Kidney capillary endothelial cell (primary cell): ENCODE measurements at regions not wholly inside any gene's neighbourhood (a gene's known extent, or its start where the extent isn't known, plus 50 kb on each side); places are given as distances from the start of the nearest gene placed in this dataset.
A peak's percentile ranks its signal among the peaks of the same experiment; 100 is the strongest.

Source experiments
- DNase-seq: peaks from one replicate; pipeline ENCODE4 v3.0.0-alpha.2; 2018; ENCODE audit warnings: low spot score

DNA sequence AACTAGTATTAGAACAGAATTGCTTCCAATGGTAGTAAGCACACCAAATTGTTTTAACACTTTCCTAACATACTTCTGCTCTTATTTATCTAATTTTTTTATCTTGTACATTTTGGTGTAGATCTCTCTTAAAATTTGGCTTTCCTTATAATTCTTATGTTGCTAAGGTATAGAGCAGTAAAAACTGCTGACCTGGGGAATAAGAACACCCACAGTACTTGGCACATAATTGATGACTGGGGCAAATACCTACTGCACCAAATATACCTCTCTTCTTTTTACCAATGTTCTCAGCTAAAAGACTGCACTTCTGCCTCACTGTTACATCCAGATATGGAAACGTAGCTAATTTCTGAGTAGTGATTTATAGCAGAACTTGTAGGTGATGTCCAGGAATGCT, 642.2 kb downstream of the LIG4 start:
- no peak for DNase-seq

DNA sequence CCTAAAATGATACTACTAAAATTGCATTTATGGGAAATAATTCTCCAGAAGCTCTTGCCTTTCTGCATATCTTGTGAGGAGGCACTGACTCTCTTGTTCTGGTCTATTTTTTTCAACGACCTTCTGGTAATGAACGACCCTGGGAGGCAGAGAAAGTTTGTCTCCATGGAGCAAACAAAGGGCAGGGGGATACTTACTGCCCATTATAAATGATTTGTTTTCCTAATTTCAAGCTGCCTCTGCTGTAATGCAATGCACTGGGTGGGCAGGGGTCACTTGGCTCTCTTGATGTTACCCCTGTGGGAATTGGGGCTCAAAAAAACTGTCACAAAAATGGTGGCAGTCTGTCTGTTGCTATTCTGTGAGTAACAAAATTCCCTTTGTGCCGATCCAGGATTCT, 643.2 kb downstream of the LIG4 start:
- DNase-seq, result no peak

DNA sequence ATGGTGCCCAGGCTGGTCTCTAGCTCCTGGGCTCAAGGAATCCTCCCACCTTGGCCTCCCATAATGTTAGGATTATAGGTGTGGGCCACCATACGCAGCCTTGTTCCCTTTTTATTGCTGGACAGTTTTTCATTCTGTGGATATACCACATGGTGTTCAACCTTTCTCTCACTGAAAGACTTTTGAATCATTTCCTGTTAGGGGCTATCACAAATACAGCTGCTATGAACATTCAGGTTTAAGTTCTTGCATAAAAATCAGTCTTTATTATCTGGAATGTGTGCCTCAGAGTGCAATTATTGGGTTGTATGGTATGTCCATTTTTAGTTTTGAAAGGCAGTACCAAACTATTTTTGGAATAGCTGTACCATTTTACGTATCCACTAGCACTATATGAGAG, 647.2 kb downstream of the LIG4 start:
- DNase-seq, result no peak

DNA sequence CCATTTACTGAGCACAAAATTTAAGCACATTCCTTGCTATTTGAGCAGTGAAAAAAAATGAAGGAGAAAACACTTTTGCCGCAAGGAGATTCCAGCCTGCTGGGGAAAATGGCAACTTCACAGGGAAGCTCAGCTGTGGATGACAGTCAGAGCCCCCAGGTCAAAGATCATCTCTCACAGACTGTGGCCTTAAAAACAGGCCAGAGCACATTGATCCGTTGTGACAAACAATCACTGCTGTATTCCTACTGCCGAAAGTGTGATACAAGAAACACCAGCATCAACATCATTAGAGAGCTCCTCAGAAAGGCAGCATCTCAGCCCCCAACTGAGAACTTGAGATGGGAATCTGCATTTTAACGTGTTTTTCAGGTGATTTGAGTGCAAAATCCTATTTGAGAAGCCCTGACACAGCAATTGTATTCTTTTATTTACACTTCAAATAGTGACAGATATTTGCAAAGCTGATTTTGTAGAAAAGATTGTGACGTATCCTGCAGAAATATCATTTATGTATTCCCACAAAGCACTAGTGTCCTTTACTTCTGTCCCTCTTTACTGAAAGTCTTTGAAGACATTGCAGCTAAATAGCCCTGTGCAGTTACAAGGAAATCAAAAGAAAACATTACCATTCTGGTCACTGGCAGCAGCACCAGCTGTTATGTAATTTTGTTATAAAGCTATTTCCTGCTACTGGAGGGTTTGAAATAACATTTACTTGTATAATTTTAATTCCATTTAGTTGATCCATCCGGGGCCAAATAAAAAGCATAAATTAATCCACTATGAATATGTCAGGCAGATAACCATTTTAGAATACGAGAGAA, 652.0 kb downstream of the LIG4 start:
- no peak for DNase-seq

DNA sequence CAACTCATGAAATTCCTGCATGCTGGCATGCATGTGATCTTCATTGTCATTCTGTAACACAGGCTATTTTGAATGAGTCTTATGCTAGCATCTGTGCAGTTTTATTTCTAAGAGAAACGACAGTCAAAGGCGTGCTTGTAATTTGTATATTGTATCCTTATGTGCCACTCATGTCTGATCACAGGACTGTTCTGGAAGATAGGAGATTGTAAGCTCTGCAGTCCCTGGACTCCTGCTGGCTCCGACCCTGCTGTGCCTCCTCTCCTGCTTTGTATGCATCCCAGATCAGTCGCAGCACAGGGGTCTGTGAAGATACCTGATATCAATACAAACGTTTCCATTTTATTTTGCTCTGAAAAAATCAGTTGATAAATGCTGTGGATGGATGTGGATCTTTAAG, 653.1 kb downstream of the LIG4 start:
- DNase-seq, result no peak

DNA sequence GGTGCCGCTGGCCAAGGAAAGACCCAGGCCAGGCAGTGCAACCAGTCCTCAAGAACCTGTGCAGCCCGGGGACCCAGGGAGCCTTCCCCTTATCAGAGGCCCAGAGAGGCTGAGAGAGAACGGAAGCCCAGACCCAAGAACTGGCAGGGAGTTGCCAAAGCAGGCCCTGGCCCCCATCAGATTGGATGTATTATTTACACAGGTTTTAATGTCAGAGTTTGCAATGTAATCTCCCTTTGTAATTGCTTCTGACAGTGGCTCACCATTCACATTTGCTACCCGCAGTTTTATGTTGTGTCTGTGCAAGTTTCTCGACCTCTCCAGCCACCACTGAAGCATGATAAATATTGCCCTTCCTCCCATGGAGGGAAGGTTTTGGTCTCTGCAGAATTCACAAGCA, 660.9 kb downstream of the LIG4 start:
- DNase-seq, result no peak

DNA sequence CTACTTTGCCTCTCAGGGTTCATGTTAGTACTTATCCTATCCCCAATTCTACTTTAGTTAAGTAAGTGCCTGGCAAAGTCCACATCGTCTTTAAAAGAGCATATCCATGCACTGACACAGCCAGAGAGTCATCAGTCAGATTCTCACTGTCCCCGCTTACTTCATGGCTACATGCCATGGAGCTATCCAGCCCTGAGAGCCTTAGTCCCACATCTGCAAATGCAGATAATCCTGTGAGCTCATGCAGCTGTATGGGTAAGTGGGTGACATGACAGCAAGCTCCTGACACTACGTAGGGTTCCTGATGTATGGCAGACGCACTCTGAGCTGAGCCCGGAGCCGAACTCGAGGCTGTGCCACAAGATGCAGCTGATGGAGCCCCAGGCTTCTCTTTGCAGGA, 661.5 kb downstream of the LIG4 start:
- DNase-seq, result no peak

DNA sequence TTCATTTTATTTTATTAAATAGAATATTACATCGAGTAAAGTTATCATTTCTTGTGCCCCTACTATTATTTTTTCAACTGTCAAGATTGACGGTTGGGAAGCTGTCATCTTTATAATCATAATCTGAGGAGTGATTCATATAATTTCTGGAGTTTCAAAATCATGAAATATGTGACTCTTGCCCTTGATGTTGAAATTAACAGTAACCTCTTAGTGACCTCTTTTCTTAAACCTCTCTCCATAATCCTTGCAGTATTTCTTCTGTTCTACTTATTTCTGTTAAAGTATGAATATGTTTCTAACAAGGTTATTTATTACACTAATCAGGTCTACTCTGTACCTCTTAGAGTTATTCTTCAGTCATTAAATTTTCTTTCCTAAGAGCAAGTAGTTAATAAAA, 663.8 kb downstream of the LIG4 start:
- no peak for DNase-seq

DNA sequence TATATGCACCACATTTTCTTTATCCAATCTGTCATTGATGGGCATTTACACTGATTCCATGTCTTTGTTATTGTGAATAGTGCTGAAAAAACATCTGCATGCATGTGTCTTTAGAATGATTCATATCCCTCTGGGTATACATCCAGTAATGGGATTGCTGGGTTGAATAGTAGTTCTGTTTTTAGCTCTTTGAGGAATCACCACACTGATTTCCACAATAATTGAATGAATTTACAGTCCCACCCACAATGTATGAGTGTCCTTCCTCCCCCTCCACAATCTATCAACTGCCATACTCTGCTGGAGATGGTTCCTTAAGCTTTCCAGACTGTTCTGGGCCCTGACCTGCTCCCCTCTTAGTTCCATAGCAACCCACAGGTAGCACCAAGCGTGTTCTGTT, 667.0 kb downstream of the LIG4 start:
- peak; percentile 50 for DNase-seq

DNA sequence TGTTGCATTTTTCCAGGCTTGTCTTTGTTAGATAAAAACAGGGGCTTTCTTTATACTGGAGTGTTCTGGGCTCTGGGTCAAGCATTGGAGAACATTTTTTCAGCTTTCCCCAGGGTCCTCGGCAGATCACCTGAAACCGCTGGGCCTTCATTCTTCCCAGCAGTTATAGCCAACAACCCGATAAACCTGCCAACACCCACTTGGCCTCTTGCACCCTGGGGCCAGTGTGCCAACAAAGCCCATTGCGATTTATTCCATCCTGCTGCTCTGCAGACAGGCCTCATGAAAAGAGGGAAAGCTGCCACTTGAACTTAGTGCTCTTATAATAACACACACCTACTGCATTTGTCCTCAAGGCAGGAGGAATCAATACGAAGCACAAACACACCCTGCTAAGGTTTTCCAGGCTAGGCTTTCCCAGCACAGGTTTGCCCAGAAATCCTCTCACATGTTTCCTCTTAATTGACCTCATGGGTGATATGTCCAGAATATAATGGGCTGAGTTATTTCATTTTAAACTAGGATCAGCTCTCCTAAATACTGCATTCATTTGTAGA, 669.3 kb downstream of the LIG4 start:
- no peak for DNase-seq

DNA sequence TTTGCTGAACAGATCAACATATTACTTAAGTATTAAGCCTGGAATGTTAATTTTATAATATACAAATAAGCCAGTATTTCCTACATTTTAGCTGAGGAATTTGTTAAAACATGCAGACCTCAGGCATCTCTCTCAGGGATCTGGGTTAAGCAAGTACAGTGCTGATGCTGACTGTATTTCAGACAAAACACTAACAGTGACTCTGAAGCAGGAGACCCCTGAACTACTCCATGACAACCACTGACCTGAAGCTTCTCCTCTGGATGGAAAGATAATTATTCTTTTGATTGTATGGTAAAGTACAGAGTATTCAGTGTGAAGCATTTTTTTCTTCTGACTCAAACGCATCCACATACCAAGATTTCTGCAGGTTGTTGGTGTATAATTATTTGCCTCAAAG, 680.8 kb downstream of the LIG4 start:
- no peak for DNase-seq

DNA sequence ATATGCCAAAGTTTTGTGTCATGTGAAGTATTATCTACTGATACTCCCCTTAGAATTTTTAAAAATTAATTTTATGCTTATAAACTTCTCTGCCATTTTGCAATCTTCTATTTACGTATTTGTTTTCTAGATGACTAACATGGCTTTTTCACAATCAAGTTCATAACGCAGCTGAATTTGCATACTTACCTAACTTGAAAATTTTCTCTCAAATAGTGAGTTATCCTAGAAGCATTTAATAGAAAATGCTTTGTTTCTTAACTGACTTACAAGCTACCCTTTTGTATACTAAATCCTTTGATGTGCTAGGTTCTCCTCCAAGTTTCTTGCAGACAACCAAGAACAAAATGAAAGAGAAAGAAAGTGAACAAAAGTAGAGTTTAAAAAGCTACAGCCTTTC, 683.5 kb downstream of the LIG4 start:
- no peak for DNase-seq

DNA sequence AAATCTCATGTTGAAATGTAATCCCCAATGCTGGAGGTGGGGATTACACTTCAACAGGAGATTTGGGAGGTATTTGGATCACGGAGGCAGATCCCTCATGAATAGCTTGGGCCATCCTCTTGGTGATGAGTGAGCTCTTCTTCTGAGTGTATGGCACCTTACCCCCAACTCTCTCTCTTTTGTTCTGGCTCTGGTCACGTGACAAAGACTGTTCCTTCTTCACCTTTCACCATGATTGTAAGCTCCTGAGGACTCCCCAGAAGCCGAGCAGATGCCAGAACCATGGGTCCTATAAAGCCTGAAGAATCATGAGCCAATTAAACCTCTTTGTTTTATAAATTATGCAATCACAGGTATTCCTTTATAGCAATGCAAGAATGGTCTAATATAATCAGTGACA, 684.2 kb downstream of the LIG4 start:
- no peak for DNase-seq

DNA sequence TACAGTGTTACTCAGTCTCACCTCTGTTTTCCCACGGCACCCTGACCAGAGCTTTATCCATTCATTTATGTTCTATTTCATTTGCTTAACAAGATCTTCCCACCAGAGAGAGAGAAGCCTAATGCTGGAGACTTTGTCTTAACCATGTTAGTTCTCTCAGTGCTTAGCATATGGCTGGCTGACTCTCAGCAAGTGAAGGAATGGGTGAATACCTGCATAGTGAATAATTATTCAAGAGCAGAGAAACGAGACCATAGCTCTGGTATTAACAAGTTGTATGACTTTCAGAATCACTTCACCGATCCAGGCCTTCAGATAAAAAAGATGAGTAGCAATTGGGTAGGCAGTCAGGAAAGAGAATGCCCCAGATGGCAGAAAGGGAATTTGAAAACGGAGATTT, 686.3 kb downstream of the LIG4 start:
- DNase-seq, result no peak

DNA sequence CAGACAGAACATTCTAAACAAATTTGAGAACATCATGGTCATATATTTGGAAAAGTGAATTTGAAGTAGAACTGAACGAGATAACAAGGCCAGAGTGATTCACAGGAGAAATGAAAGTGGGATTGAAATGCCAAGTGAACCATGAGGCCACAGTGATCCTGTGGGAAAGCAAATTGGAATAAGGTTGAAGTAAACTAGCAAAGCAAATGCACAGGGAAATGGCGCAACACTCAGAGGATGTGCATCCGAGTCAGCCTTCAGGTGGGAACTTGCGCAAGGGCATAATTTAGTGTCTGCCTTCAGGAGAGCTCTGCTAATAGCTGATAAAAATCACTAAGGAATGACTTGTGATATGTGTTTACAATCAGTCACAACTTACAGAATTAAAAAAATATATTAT, 696.6 kb downstream of the LIG4 start:
- no peak for DNase-seq

DNA sequence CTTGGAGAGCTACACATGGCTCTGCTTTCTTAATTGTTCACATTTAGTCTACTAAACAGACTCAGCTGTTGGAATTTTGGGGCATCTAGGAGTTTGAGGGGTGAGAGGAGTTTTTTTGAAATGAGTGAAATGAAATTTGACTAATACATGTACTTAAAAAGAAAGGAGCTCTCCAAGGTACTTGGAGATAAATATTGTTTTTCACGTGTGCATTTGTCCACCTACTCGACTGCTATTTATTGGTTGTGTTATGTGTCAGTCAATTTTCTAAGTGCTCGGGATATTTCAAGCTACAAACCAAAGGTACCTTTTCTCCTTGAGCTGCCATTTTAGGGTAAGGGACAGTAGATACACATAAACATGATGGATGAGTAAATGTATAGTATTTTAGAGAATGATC, 697.0 kb downstream of the LIG4 start:
- DNase-seq, result peak; percentile 23

DNA sequence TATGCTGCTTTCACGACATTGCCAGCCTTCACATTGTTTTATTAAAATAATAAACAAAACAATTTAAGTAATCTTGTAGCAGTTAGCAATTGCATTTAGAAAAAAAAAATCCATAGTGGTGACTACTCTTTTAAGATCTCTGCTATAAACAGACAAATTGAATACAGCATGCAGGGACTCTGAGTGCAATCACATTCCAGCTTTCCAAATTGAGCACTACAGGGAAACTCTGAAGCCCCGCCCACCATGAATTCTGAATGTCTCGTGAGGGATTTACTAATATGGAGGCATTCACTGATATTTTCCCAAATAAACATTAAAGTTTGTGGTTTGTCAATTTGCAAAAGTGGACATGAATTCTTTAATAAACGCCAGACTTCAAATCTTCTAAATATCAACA, 698.8 kb downstream of the LIG4 start:
- no peak for DNase-seq

DNA sequence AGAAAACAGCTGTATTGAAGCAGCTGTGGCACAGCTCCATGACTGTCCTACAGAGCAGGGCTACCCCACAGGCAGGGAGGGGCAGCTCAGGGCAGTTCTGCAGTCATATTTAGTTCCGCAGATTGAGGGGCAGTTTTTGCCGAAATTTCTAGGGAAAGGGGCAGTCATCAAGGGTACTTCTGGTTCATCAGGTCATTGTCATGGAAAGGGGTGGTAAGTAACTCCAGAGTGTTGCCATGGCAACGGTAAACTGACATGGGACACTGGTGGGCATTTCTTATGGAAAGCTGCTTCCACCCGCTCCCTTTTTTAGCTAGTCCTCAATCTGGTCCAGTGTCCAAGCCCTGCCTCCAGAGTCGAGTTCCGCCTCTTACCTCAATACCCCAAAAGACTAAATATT, 702.8 kb downstream of the LIG4 start:
- DNase-seq, result no peak

DNA sequence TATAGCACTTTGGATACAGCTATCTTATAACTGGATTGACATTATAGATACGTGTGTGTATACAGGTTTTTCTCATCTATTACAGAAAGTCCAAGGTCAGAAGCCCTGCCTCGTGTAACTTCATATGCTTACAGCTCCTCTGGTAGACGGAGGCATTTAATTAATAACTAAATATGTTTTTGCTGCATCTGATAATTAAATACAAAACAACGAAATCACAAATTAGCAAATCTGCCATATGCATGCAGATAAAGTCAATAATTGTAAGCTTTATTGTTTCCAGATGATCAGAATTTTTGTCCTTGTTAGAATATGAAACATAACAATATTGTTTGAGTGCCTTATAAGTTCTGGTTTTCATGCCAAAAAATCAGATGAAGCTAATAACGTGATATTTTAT, 717.7 kb downstream of the LIG4 start:
- no peak for DNase-seq

DNA sequence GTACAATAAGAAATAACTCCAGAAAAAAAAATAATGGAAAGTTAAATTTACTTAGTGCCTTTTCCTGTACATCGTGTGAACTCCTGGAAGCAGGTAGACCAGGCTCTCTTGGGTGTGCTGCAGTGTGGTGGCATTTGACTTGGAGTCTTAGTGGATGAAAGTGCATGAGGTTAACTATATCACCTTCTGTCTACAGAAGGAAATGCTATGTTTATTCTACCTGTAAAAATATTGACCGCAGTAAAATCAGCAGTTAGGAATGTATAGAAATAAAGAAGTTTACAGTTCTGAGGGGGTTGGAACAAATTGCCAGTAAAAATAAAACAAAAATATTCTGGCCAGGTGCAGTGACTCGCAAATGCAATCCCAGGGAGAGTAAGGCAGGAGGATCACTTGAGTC, 722.1 kb downstream of the LIG4 start:
- DNase-seq, result no peak

DNA sequence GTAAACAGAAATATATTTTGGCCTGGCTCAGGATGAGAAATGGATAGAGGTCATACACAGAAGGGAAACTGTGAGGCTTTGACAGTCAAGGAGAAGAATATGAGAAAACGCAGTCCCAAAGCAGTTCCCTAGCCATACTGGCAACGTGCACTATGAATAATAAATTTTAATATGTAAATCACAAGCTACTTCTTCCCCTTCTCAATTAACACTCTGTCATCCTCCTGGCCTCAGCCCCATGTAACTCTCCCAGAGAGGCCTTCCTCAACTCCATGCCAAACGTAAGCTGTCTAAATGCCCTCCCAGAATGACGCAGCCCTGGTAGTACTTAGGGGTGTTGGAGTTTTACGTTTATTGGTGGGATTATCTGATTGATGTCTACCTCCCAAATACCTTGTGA, 732.6 kb downstream of the LIG4 start:
- no peak for DNase-seq

DNA sequence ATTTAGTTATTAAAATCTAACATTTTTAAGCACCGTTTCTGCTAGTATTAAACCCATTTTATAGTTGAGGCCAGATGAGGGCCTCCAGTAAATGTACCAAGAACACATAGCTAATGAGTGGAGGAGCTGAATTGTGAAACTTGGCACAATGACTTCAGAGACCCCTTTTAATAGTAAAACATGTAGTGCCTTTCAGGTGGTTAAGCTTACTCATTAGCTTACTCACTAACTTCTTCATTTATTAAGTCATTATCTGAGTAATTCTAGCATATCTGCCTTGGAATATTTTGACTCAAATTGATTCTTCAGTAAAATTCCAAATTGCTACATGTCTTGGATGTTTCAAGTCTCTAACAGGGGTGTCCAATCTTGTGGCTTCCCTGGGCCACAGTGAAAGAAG, 735.2 kb downstream of the LIG4 start:
- no peak for DNase-seq

DNA sequence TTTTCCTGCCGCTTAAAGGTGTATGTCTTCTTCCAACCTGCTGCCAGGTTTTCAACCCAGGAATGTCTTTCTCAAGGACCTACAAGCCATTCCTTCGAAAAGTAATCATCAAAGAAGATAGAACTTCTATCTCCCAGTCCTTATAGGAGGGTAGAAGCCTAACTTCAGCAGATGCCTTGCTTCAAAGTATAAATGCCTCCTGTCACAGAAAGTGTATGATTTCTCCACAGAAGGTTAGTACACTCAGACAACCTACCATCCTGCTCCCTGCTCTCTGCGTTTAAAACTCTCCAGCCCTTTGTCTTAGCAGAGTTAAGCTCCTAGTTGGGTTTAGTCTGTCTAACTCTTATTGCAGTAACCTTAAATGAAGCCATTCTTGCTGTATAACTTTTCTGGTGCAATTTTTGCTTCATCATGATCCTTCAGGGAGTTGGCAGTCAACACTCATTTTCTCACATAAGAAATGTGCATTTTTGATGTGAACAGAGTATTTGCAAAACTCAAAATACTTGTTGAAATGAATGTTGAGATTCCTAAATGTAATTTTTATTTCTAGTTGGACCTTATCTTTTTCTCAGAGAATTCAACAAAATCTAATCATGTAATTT, 737.5 kb downstream of the LIG4 start:
- DNase-seq, result no peak
